ENCODE measurements at regions not wholly inside any gene's neighbourhood (a gene's known extent, or its start where the extent isn't known, plus 50 kb on each side); places are given as distances from the start of the nearest gene placed in this dataset.

DNA sequence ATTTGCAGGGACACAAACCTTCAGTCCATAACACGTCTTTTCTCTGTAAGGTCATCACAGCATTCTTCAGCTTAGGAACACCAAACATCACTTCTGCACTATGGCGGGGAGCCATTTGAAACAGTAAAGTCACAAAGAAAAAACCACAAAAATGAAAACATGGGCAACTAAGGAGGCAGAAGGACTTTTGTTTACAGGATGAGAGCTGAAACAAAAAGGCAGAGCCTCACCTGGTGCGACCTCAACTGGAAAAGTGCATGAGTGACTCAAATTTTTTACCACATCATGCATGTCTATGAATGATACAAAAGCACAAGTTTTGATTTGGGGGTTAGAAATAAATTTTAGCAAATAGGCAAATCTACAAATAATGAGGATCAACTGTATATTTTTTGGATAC is 68.2 kb upstream of the TNFAIP3 start:
- Histone ChIP-seq H3K4me3 (replicated peaks; ENCODE audit: insufficient read depth, low read length) (no peak overlapping the region), H3K27ac (replicated peaks) (no peak overlapping the region), H3K27me3 (ENCODE audit: insufficient read depth, poor library complexity, severe bottlenecking) (no peaks in the 10 kb centered on the region)
- DNase-seq (ENCODE audit: low read depth in 1 of 2, low spot score in 1 of 2), result no peak
- TF ChIP-seq SPI1 (IDR thresholded peaks at IDR 0.05; ENCODE audit: borderline replicate concordance, low read depth), result no peak
- TF ChIP-seq, protein P1, sequence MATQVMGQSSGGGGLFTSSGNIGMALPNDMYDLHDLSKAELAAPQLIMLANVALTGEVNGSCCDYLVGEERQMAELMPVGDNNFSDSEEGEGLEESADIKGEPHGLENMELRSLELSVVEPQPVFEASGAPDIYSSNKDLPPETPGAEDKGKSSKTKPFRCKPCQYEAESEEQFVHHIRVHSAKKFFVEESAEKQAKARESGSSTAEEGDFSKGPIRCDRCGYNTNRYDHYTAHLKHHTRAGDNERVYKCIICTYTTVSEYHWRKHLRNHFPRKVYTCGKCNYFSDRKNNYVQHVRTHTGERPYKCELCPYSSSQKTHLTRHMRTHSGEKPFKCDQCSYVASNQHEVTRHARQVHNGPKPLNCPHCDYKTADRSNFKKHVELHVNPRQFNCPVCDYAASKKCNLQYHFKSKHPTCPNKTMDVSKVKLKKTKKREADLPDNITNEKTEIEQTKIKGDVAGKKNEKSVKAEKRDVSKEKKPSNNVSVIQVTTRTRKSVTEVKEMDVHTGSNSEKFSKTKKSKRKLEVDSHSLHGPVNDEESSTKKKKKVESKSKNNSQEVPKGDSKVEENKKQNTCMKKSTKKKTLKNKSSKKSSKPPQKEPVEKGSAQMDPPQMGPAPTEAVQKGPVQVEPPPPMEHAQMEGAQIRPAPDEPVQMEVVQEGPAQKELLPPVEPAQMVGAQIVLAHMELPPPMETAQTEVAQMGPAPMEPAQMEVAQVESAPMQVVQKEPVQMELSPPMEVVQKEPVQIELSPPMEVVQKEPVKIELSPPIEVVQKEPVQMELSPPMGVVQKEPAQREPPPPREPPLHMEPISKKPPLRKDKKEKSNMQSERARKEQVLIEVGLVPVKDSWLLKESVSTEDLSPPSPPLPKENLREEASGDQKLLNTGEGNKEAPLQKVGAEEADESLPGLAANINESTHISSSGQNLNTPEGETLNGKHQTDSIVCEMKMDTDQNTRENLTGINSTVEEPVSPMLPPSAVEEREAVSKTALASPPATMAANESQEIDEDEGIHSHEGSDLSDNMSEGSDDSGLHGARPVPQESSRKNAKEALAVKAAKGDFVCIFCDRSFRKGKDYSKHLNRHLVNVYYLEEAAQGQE (IDR thresholded peaks at IDR 0.05; ENCODE audit: insufficient replicate concordance, low read depth), result no peak
- no peak for TF ChIP-seq GABPA (IDR thresholded peaks at IDR 0.05; ENCODE audit: low read depth)
- no peak for TF ChIP-seq POLR2AphosphoS5 (IDR thresholded peaks at IDR 0.05; ENCODE audit: low read depth)
- TF ChIP-seq, protein P2, sequence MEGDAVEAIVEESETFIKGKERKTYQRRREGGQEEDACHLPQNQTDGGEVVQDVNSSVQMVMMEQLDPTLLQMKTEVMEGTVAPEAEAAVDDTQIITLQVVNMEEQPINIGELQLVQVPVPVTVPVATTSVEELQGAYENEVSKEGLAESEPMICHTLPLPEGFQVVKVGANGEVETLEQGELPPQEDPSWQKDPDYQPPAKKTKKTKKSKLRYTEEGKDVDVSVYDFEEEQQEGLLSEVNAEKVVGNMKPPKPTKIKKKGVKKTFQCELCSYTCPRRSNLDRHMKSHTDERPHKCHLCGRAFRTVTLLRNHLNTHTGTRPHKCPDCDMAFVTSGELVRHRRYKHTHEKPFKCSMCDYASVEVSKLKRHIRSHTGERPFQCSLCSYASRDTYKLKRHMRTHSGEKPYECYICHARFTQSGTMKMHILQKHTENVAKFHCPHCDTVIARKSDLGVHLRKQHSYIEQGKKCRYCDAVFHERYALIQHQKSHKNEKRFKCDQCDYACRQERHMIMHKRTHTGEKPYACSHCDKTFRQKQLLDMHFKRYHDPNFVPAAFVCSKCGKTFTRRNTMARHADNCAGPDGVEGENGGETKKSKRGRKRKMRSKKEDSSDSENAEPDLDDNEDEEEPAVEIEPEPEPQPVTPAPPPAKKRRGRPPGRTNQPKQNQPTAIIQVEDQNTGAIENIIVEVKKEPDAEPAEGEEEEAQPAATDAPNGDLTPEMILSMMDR (IDR thresholded peaks at IDR 0.05; ENCODE audit: insufficient read depth, low read length), result no peak

DNA sequence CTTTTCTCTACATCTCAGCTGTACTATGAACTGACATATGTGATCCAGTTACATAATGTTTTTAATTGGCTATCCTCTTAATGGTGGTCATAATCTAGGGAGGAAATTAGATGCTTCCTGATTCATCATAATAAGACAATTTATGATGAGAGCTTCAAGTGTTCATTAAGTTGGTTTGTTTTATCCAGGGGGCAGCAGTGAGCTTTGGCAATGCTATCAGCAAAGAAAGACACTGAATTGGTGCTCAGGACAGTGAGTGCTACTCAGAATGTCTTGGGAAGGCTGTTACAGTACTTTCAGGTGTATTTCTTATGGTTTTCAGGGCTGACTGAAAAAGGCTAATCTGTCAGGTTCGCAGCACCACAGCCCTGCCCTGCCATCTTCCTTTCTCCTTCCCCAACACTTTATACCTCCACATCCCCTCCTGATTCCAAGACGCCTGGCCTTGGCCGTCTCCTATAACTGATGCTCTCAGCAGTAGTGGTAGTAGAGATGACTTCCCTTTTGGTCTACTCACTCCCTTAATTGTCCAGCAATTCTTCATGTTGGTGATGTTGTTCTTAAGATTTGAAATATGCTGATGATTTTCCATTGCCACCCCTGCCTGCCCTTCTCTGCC is 67.0 kb upstream of the TNFAIP3 start:
- Histone ChIP-seq H3K4me3 (replicated peaks; ENCODE audit: insufficient read depth, low read length) (no peak overlapping the region), H3K27me3 (ENCODE audit: insufficient read depth, poor library complexity, severe bottlenecking) (no peaks in the 10 kb centered on the region), H3K27ac (replicated peaks) (no peak overlapping the region)
- TF ChIP-seq, protein P2 (IDR thresholded peaks at IDR 0.05; ENCODE audit: insufficient read depth, low read length), result peak; percentile 23
- no peak for TF ChIP-seq POLR2AphosphoS5 (IDR thresholded peaks at IDR 0.05; ENCODE audit: low read depth)
- DNase-seq (ENCODE audit: low read depth in 1 of 2, low spot score in 1 of 2), result peak in 1 of 2 experiments; percentile 66

DNA sequence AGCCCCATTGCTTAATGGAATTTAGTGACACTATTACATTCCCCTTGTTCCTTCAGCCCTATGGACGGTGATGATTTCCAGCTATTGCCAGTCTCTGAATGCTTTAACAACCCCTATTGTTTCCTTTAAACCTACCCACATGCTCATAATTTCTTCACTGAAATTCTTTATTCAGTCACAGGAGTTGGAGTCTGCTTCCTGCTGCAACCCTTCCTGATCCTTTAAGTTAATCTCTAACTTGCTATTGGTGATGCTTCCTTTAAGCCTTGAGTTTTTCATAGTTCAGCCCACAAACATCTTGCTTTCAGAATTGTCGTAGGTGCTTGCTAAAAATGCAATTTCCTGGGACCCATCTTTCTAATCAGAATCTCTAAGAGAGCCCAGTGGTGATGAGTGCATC is 66.3 kb upstream of the TNFAIP3 start:
- Histone ChIP-seq H3K27me3 (ENCODE audit: insufficient read depth, poor library complexity, severe bottlenecking) (no peaks in the 10 kb centered on the region), H3K4me3 (replicated peaks; ENCODE audit: insufficient read depth, low read length) (no peak overlapping the region), H3K27ac (replicated peaks) (no peak overlapping the region)
- DNase-seq (ENCODE audit: low read depth in 1 of 2, low spot score in 1 of 2), result no peak
- TF ChIP-seq POLR2AphosphoS5 (IDR thresholded peaks at IDR 0.05; ENCODE audit: low read depth) (no peak), GABPA (IDR thresholded peaks at IDR 0.05; ENCODE audit: low read depth) (no peak), SPI1 (IDR thresholded peaks at IDR 0.05; ENCODE audit: borderline replicate concordance, low read depth) (no peak)
- TF ChIP-seq, protein P1 (IDR thresholded peaks at IDR 0.05; ENCODE audit: insufficient replicate concordance, low read depth), result no peak
- TF ChIP-seq, protein P2 (IDR thresholded peaks at IDR 0.05; ENCODE audit: insufficient read depth, low read length), result no peak

All from HL-60 (cell line).